ENCODE measurements at regions not wholly inside any gene's neighbourhood (a gene's known extent, or its start where the extent isn't known, plus 50 kb on each side); places are given as distances from the start of the nearest gene placed in this dataset.

DNA sequence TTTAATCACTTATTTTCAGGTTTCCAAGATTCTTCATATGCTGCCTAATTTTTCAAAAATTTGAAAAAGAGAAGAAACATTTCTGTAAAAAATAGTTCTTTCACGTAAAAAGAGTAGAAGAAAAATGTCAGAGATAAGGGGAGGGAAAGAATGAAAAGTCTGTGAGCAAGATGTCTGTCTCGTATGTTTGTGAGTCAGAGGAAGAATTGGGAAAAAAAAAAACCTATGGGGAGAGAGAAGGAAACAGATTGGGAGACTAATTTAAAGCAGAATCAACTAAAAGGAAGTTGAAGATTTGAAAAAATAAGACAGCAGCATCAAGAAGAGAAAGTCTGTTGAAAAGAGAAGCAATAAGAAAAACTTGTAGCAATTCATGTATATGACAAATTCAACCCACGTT lies 456.3 kb downstream of the HINT1 start:
- Histone ChIP-seq H3K4me2 (ENCODE audit: low read length) (no peak overlapping the region), H3K9me3 (ENCODE audit: insufficient read depth, low read length) (no peaks in the 10 kb centered on the region), H3K27ac (ENCODE audit: low read length) (no peak overlapping the region), H3K79me2 (ENCODE audit: low read length) (no peaks in the 10 kb centered on the region), H3K9ac (ENCODE audit: low read length) (no peak overlapping the region), H3K36me3 (replicated peaks; ENCODE audit: low read depth, low read length) (no peaks in the 10 kb centered on the region), H2AFZ (ENCODE audit: low read depth, low read length) (no peak overlapping the region), H3K4me3 (ENCODE audit: low read length) (no peak overlapping the region), H4K20me1 (ENCODE audit: insufficient read depth, low read length) (no peaks in the 10 kb centered on the region), H3K4me1 (ENCODE audit: low read length) (0 out of 2 replicates have a peak, but pooled peaks cover 4% of the 10 kb centered on the region), H3K27me3 (ENCODE audit: low read depth, low read length) (no peaks in the 10 kb centered on the region)
- TF ChIP-seq, protein P1, sequence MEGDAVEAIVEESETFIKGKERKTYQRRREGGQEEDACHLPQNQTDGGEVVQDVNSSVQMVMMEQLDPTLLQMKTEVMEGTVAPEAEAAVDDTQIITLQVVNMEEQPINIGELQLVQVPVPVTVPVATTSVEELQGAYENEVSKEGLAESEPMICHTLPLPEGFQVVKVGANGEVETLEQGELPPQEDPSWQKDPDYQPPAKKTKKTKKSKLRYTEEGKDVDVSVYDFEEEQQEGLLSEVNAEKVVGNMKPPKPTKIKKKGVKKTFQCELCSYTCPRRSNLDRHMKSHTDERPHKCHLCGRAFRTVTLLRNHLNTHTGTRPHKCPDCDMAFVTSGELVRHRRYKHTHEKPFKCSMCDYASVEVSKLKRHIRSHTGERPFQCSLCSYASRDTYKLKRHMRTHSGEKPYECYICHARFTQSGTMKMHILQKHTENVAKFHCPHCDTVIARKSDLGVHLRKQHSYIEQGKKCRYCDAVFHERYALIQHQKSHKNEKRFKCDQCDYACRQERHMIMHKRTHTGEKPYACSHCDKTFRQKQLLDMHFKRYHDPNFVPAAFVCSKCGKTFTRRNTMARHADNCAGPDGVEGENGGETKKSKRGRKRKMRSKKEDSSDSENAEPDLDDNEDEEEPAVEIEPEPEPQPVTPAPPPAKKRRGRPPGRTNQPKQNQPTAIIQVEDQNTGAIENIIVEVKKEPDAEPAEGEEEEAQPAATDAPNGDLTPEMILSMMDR (IDR thresholded peaks at IDR 0.05; ENCODE audit: low read depth, low read length): no peak
- no peak for TF ChIP-seq EZH2phosphoT487 (IDR thresholded peaks at IDR 0.05; ENCODE audit: low read depth)

DNA sequence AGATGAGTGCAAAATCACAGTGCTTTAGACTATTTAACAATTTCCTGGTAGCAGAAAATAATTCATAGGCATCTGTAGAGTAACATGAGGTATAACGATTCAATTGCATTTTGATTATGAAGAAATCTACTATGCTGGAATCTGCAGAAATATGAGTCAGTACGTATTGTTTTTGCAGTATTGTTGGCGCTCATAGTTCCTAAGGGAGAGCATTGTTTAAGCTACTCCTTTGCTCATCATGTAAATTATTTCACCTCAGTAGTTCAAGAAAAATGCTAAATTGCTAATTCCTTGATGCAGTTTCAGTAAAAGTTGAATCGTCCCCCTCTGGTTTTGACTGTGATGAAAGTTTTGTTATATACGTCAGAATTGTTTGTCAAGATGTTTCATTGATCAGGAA lies 458.4 kb downstream of the HINT1 start:
- Histone ChIP-seq H3K4me1 (ENCODE audit: low read length) (no peaks in the 10 kb centered on the region), H3K4me2 (ENCODE audit: low read length) (no peak overlapping the region), H3K9me3 (ENCODE audit: insufficient read depth, low read length) (no peaks in the 10 kb centered on the region), H3K27me3 (ENCODE audit: low read depth, low read length) (no peaks in the 10 kb centered on the region), H4K20me1 (ENCODE audit: insufficient read depth, low read length) (no peaks in the 10 kb centered on the region), H3K4me3 (ENCODE audit: low read length) (no peak overlapping the region), H3K27ac (ENCODE audit: low read length) (no peak overlapping the region), H3K36me3 (replicated peaks; ENCODE audit: low read depth, low read length) (no peaks in the 10 kb centered on the region), H2AFZ (ENCODE audit: low read depth, low read length) (no peak overlapping the region), H3K79me2 (ENCODE audit: low read length) (no peaks in the 10 kb centered on the region), H3K9ac (ENCODE audit: low read length) (no peak overlapping the region)
- TF ChIP-seq, protein P1 (IDR thresholded peaks at IDR 0.05; ENCODE audit: low read depth, low read length): no peak
- TF ChIP-seq EZH2phosphoT487 (IDR thresholded peaks at IDR 0.05; ENCODE audit: low read depth): no peak

DNA sequence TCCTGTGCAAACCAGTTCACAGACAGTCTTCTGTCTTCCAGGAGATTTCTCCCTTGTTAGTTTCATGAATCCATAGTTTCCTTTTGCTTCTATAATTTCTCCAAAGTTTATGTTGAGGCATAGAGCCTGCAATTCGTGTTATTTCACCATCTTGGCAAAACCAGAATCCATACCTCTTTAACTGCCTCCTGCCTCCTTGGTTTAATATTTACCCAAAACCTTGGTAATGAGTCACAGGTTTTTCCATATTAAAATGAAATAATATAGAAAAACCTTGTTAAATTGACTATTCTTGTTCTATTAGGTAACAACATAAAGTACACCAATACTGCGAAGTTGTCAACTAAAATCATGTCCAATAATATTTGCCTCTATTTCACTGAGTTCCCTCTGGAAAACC lies 459.7 kb downstream of the HINT1 start:
- Histone ChIP-seq H3K79me2 (ENCODE audit: low read length) (no peaks in the 10 kb centered on the region), H3K4me2 (ENCODE audit: low read length) (no peak overlapping the region), H3K4me3 (ENCODE audit: low read length) (no peak overlapping the region), H4K20me1 (ENCODE audit: insufficient read depth, low read length) (no peaks in the 10 kb centered on the region), H3K27ac (ENCODE audit: low read length) (no peak overlapping the region), H3K36me3 (replicated peaks; ENCODE audit: low read depth, low read length) (no peaks in the 10 kb centered on the region), H3K9me3 (ENCODE audit: insufficient read depth, low read length) (no peaks in the 10 kb centered on the region), H3K4me1 (ENCODE audit: low read length) (no peaks in the 10 kb centered on the region), H3K27me3 (ENCODE audit: low read depth, low read length) (no peaks in the 10 kb centered on the region), H3K9ac (ENCODE audit: low read length) (no peak overlapping the region), H2AFZ (ENCODE audit: low read depth, low read length) (no peak overlapping the region)
- TF ChIP-seq, protein P1 (IDR thresholded peaks at IDR 0.05; ENCODE audit: low read depth, low read length): no peak
- TF ChIP-seq EZH2phosphoT487 (IDR thresholded peaks at IDR 0.05; ENCODE audit: low read depth): no peak

DNA sequence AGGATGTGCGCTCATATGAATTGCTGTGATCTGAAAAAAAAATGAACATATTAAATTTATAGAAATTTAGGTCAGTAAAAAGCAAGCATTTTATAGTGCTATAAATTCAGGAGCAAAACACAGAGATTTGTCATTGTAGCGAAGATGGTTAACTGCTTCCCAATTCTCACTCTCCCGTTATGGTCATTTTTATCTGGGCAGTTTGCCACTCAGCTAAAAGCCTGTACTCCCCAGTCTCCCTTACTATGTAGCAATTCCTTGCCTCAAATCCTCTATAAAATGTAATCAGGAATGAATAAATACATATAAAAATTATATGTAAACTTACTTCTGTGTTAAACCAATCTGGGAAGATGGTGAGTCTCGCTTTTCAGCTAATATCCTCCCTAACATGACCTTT lies 471.5 kb downstream of the HINT1 start:
- TF ChIP-seq, protein P1 (IDR thresholded peaks at IDR 0.05; ENCODE audit: low read depth, low read length): no peak

More for the DNA sequence above, 471.5 kb downstream of the HINT1 start:
- Histone ChIP-seq H3K27ac (ENCODE audit: low read length) (no peak overlapping the region), H3K36me3 (replicated peaks; ENCODE audit: low read depth, low read length) (no peaks in the 10 kb centered on the region), H3K9ac (ENCODE audit: low read length) (no peak overlapping the region), H3K4me2 (ENCODE audit: low read length) (no peak overlapping the region), H3K9me3 (ENCODE audit: insufficient read depth, low read length) (no peaks in the 10 kb centered on the region), H4K20me1 (ENCODE audit: insufficient read depth, low read length) (no peaks in the 10 kb centered on the region), H3K79me2 (ENCODE audit: low read length) (no peaks in the 10 kb centered on the region), H3K4me1 (ENCODE audit: low read length) (peaks cover 7% of the 10 kb centered on the region), H2AFZ (ENCODE audit: low read depth, low read length) (no peak overlapping the region), H3K4me3 (ENCODE audit: low read length) (no peak overlapping the region), H3K27me3 (ENCODE audit: low read depth, low read length) (no peaks in the 10 kb centered on the region)
